ENCODE measurements at regions not wholly inside any gene's neighbourhood (a gene's known extent, or its start where the extent isn't known, plus 50 kb on each side); places are given as distances from the start of the nearest gene placed in this dataset.

GRCh38 chr5:4815002-4815401, 325.1 kb upstream of the ADAMTS16 start:
- ChIA-PET POLR2A (no interaction called here), CTCF (no interaction called here)
- intact Hi-C loops (cut with micrococcal nuclease) = no loop called here
- Mint-ChIP-seq H3K4me1 (ENCODE audit: low read depth) (no peaks in the 10 kb centered on the region), H3K4me3 (no peak overlapping the region), H3K9me3 (peaks cover 5% of the 10 kb centered on the region), H3K27me3 (no peaks in the 10 kb centered on the region), H3K27ac (no peak overlapping the region), H3K36me3 (ENCODE audit: low read depth) (no peaks in the 10 kb centered on the region)
- no peak for ATAC-seq
- TF ChIP-seq CTCF (IDR thresholded peaks at IDR 0.05) = no peak
- no peak for DNase-seq

DNA sequence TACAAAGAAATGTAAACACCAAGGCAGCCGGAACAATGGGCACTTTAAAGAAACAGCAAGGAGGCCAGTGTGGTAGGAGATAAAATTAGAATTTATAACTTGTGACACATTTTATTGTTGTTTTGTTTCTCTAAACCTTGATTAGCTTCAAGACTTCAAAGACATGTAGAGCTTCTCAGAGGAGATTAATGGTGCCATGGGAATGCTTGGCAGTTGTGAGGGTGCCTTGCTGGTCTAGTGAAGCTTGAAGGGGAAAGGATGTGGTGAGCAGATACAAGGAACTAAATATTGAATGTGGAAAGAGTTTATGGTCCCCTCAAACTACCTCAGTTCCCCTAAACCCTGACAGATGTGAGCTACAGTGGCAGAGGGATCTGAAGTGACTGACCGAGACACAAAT, 322.4 kb upstream of the ADAMTS16 start:
- POLR2A ChIA-PET = no interaction called here
- no peaks in the 10 kb centered on the region for H3K27me3 Mint-ChIP-seq
- DNase-seq = no peak
- no peaks in the 10 kb centered on the region for H3K36me3 Mint-ChIP-seq (ENCODE audit: low read depth)
- intact Hi-C loops (cut with micrococcal nuclease) = no loop called here
- ATAC-seq = no peak
- TF ChIP-seq CTCF (IDR thresholded peaks at IDR 0.05) = no peak
- CTCF ChIA-PET = no interaction called here
- peaks cover 5% of the 10 kb centered on the region for H3K9me3 Mint-ChIP-seq
- no peaks in the 10 kb centered on the region for H3K4me1 Mint-ChIP-seq (ENCODE audit: low read depth)
- no peak overlapping the region for H3K4me3 Mint-ChIP-seq
- no peak overlapping the region for H3K27ac Mint-ChIP-seq

DNA sequence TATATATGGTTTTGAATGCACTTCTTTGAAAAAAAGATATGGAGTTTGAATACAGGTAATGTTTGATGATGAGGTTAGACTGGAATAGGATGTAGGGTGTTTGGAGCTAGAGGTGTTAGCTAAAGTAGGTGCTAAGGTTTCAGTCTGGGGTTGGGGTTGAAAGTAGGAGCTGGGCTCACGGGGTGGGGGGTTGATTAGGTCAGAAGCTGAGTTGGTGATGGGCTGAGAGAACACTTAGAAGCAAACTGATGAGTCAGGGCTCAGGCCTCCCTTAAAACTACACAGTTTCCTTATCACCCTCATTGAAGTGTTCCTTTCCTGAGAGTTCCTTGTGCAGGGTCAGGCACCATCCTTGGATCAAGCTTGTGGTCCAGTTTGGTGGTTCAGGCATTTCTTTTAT, 308.8 kb upstream of the ADAMTS16 start:
- no peak overlapping the region for H3K27ac Mint-ChIP-seq
- CTCF ChIA-PET = no interaction called here
- ATAC-seq (no peak), DNase-seq (no peak)
- H3K9me3 Mint-ChIP-seq = no peaks in the 10 kb centered on the region
- TF ChIP-seq CTCF (IDR thresholded peaks at IDR 0.05) = no peak
- no peaks in the 10 kb centered on the region for H3K36me3 Mint-ChIP-seq (ENCODE audit: low read depth)
- H3K27me3 Mint-ChIP-seq = no peaks in the 10 kb centered on the region
- H3K4me3 Mint-ChIP-seq = no peak overlapping the region
- H3K4me1 Mint-ChIP-seq (ENCODE audit: low read depth) = no peaks in the 10 kb centered on the region
- POLR2A ChIA-PET = no interaction called here
- intact Hi-C loops (cut with micrococcal nuclease) = no loop called here

DNA sequence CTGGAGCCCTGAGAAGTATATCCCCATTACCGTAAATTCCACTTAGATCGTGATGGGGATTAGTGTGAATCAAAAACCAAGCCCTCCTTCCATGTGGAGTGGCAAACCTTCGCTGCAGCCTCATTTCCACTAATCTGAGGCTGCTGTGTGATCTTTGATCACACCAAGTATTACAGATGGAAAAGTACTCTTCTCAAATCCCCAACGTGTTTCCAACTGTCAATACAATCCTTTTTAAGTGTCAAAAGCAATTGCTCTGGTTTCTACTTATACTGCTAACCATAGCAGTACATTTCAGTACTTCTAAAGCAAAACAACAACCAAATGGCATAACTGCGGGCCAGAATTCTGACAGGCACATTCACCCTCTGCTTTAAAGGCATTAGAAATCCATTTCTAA, 307.7 kb upstream of the ADAMTS16 start:
- no peak overlapping the region for H3K27ac Mint-ChIP-seq
- no peaks in the 10 kb centered on the region for H3K36me3 Mint-ChIP-seq (ENCODE audit: low read depth)
- H3K4me1 Mint-ChIP-seq (ENCODE audit: low read depth) = no peaks in the 10 kb centered on the region
- intact Hi-C loops (cut with micrococcal nuclease) = no loop called here
- DNase-seq = no peak
- H3K27me3 Mint-ChIP-seq = no peaks in the 10 kb centered on the region
- no peaks in the 10 kb centered on the region for H3K9me3 Mint-ChIP-seq
- TF ChIP-seq CTCF (IDR thresholded peaks at IDR 0.05) = no peak
- CTCF ChIA-PET = no interaction called here
- ATAC-seq = no peak
- POLR2A ChIA-PET = no interaction called here
- H3K4me3 Mint-ChIP-seq = no peak overlapping the region

- ChIA-PET POLR2A (no interaction called here), CTCF (no interaction called here)
- Mint-ChIP-seq H3K27ac (no peak overlapping the region), H3K4me3 (no peak overlapping the region), H3K36me3 (ENCODE audit: low read depth) (no peaks in the 10 kb centered on the region), H3K27me3 (no peaks in the 10 kb centered on the region), H3K4me1 (ENCODE audit: low read depth) (no peaks in the 10 kb centered on the region), H3K9me3 (no peaks in the 10 kb centered on the region)
- TF ChIP-seq CTCF (IDR thresholded peaks at IDR 0.05) = no peak
- intact Hi-C loops (cut with micrococcal nuclease) = no loop called here
- ATAC-seq = no peak
- DNase-seq = no peak
Measured at GRCh38 chr5:4833104-4833738, 306.9 kb upstream of the ADAMTS16 start.
